Breast epithelium (tissue), 4 donors: ENCODE measurements at regions not wholly inside any gene's neighbourhood (a gene's known extent, or its start where the extent isn't known, plus 50 kb on each side); places are given as distances from the start of the nearest gene placed in this dataset.
"Not testable (repeated sequence)": the region's sequence is repeated elsewhere in the genome, so short reads cannot be mapped to it uniquely, and the experiment has no call there.

Experiments used
- DNase-seq, 2 donors: peaks; one replicate each; pipeline ENCODE4 v3.0.0-alpha.2; 2019; ENCODE audit warnings: low spot score in 2 of 2
- H3K27ac ChIP-seq, 2 donors: fragments of 200-600 bp; sonication (generic) in 1 of 2; one replicate each; pipeline ENCODE4 v1.5.1; 2016 to 2019; ENCODE audit warnings: mild to moderate bottlenecking in 1 of 2
- H3K27me3 ChIP-seq, 2 donors: fragments of 200-600 bp; sonication (generic) in 1 of 2; one replicate each; pipeline versions ENCODE4 v1.5.1 to v1.6.0; 2017 to 2019; ENCODE audit warnings: control low read depth in 1 of 2, mild to moderate bottlenecking in 1 of 2
- H3K36me3 ChIP-seq: fragments of 200-600 bp; one replicate; pipeline ENCODE4 v1.5.1; 2019
- H3K4me1 ChIP-seq, 2 donors: fragments of 200-600 bp; sonication (generic); one replicate each; pipeline ENCODE4 v1.5.1; 2016 to 2019; ENCODE audit warnings: control low read depth in 1 of 2
- H3K4me3 ChIP-seq, 3 donors: fragments of 200-600 bp; sonication (generic); 1 replicate in 2 of 3; 2 replicates in 1 of 3; pipeline ENCODE4 v1.5.1; 2016 to 2019; ENCODE audit warnings: mild to moderate bottlenecking in 3 of 3, moderate library complexity in 2 of 3
- H3K9me3 ChIP-seq, 2 donors: fragments of 200-600 bp; sonication (generic) in 1 of 2; one replicate each; pipeline ENCODE4 v1.5.1; 2016 to 2019; ENCODE audit warnings: control low read depth in 1 of 2
- CTCF ChIP-seq, 3 donors: fragments of 450-650 bp; IDR thresholded peaks; one replicate each; pipeline ENCODE4 v1.5.1; 2016 to 2017; ENCODE audit warnings: antibody characterized with exemption in 3 of 3, mild to moderate bottlenecking in 3 of 3, moderate library complexity in 3 of 3
- POLR2A ChIP-seq: fragments of 450-650 bp; IDR thresholded peaks from one replicate; pipeline ENCODE4 v1.6.1; 2016; ENCODE audit warnings: antibody characterized with exemption, mild to moderate bottlenecking, moderate library complexity
- POLR2AphosphoS5 ChIP-seq, 3 donors: sonication (generic); formaldehyde crosslinking; IDR thresholded peaks; one replicate each; pipeline ENCODE4 v1.6.1; 2017; ENCODE audit warnings: antibody characterized with exemption in 3 of 3
- intact Hi-C: fragments of 100-400 bp; cut with DNase I; formaldehyde crosslinking; loops from one replicate; pipeline ENCODE4 v1.15.1; 2023; ENCODE audit warnings: low total_unique reads

GRCh38 chr3:156050918-156051317, 69.5 kb upstream of the KCNAB1 start:
- Histone ChIP-seq H3K27me3 (no peaks in the 10 kb centered on the region), H3K4me3 (no peak overlapping the region), H3K27ac (no peak overlapping the region), H3K4me1 (no peaks in the 10 kb centered on the region), H3K9me3 (no peaks in the 10 kb centered on the region), H3K36me3 (no peaks in the 10 kb centered on the region)
- TF ChIP-seq POLR2A, result no peak
- TF ChIP-seq POLR2AphosphoS5 (IDR thresholded peaks at IDR 0.05), result no peak
- TF ChIP-seq CTCF (IDR thresholded peaks at IDR 0.05), result no peak
- no peak for DNase-seq
- intact Hi-C loops, result no loop called here

- Histone ChIP-seq H3K4me3 (no peak overlapping the region), H3K27me3 (no peaks in the 10 kb centered on the region), H3K4me1 (no peaks in the 10 kb centered on the region), H3K9me3 (no peaks in the 10 kb centered on the region), H3K27ac (no peak overlapping the region), H3K36me3 (no peaks in the 10 kb centered on the region)
- intact Hi-C loops, result no loop called here
- DNase-seq, result no peak
- TF ChIP-seq CTCF (IDR thresholded peaks at IDR 0.05), result no peak
- TF ChIP-seq POLR2A, result no peak
- no peak for TF ChIP-seq POLR2AphosphoS5 (IDR thresholded peaks at IDR 0.05)
Measured at GRCh38 chr3:156051651-156052050, 68.7 kb upstream of the KCNAB1 start.

GRCh38 chr3:156052115-156052514, 68.3 kb upstream of the KCNAB1 start:
- DNase-seq, result no peak
- no peaks in the 10 kb centered on the region for H3K27me3 ChIP-seq
- H3K9me3 ChIP-seq, result no peaks in the 10 kb centered on the region
- no peaks in the 10 kb centered on the region for H3K36me3 ChIP-seq
- H3K4me1 ChIP-seq, result no peaks in the 10 kb centered on the region
- no peak overlapping the region for H3K4me3 ChIP-seq
- no peak overlapping the region for H3K27ac ChIP-seq
- intact Hi-C loops, result no loop called here
- TF ChIP-seq CTCF (IDR thresholded peaks at IDR 0.05), result no peak
- no peak for TF ChIP-seq POLR2AphosphoS5 (IDR thresholded peaks at IDR 0.05)
- TF ChIP-seq POLR2A, result no peak

- H3K27me3 ChIP-seq, result no peaks in the 10 kb centered on the region
- H3K4me1 ChIP-seq, result no peaks in the 10 kb centered on the region
- TF ChIP-seq POLR2AphosphoS5 (IDR thresholded peaks at IDR 0.05) (no peak), POLR2A (no peak), CTCF (IDR thresholded peaks at IDR 0.05) (no peak)
- intact Hi-C loops, result loop anchor here (1.0 kb wide), 1 partner anchor 20 kb away; no protein-coding TSS in a partner anchor
- no peaks in the 10 kb centered on the region for H3K9me3 ChIP-seq
- DNase-seq, result no peak
- no peaks in the 10 kb centered on the region for H3K36me3 ChIP-seq
- H3K4me3 ChIP-seq, result no peak overlapping the region
- no peak overlapping the region for H3K27ac ChIP-seq
Measured at GRCh38 chr3:156059950-156060501, 60.4 kb upstream of the KCNAB1 start.

GRCh38 chr3:156068151-156068550, 52.2 kb upstream of the KCNAB1 start:
- H3K4me1 ChIP-seq, H3K36me3 ChIP-seq, H3K27me3 ChIP-seq, H3K9me3 ChIP-seq, intact Hi-C loops, DNase-seq, H3K27ac ChIP-seq, H3K4me3 ChIP-seq: not testable (repeated sequence)

GRCh38 chr3:156070028-156070427, 50.4 kb upstream of the KCNAB1 start:
- intact Hi-C loops, result no loop called here
- Histone ChIP-seq H3K4me1 (no peaks in the 10 kb centered on the region), H3K27me3 (no peaks in the 10 kb centered on the region), H3K4me3 (no peak overlapping the region), H3K9me3 (no peaks in the 10 kb centered on the region), H3K27ac (no peak overlapping the region), H3K36me3 (no peaks in the 10 kb centered on the region)
- no peak for TF ChIP-seq CTCF (IDR thresholded peaks at IDR 0.05)
- no peak for TF ChIP-seq POLR2AphosphoS5 (IDR thresholded peaks at IDR 0.05)
- no peak for TF ChIP-seq POLR2A
- no peak for DNase-seq
